ENCODE measurements at regions not wholly inside any gene's neighbourhood (a gene's known extent, or its start where the extent isn't known, plus 50 kb on each side); places are given as distances from the start of the nearest gene placed in this dataset.

GRCh38 chr5:91910247-91910646 is 527.1 kb upstream of the ARRDC3 start:
- ChIA-PET SMC1A (ENCODE audit: uncharacterized antibody, unreplicated experiment) (interaction anchor here (1.5 kb wide), 1 partner anchor 20 kb away, joined by 3 read pairs; no protein-coding TSS in a partner anchor), RAD21 (ENCODE audit: unreplicated experiment) (no interaction called here), POLR2A (no interaction called here), CTCF (no interaction called here)
- no peaks in the 10 kb centered on the region for H3K36me3 ChIP-seq (ENCODE audit: control insufficient read depth in 2 of 2, insufficient read depth in 2 of 2, low read length in 1 of 2)
- H3K4me3 ChIP-seq, result no peak overlapping the region
- H4K20me1 ChIP-seq (ENCODE audit: control insufficient read depth, insufficient read depth), result no peaks in the 10 kb centered on the region
- no peak overlapping the region for H3K9ac ChIP-seq (ENCODE audit: control insufficient read depth, insufficient read depth, low read length)
- DNase-seq (ENCODE audit: low read depth, low spot score) (no peak), FAIRE-seq (no peak), ATAC-seq (peak; percentile 61)
- no peaks in the 10 kb centered on the region for H3K4me1 ChIP-seq (ENCODE audit: control insufficient read depth, insufficient read depth, low read length)
- no peak overlapping the region for H3K4me2 ChIP-seq (ENCODE audit: control insufficient read depth, insufficient read depth)
- H3K27me3 ChIP-seq (replicated peaks in 1 of 2; ENCODE audit: control insufficient read depth in 2 of 2, insufficient read depth in 2 of 2, low read length in 1 of 2), result no peaks in the 10 kb centered on the region
- BruUV-seq (replicated peaks), result no TSS peak
- H3K27ac ChIP-seq (ENCODE audit: control insufficient read depth, insufficient read depth), result no peak overlapping the region
- in situ Hi-C loops (cut with MboI), result no loop called here
- no peak overlapping the region for H2AFZ ChIP-seq (ENCODE audit: control insufficient read depth, low read depth, low read length)
- WGBS (ENCODE audit: insufficient coverage, insufficient replicate concordance, low lambda C conversion rate, missing lambda C conversion rate), result 0% methylated on average over 2 of the region's 2 CpGs
- intact Hi-C loops (cut with micrococcal nuclease; ENCODE audit: unreplicated experiment), result no loop called here
- TF ChIP-seq SREBF1 (IDR thresholded peaks at IDR 0.05; ENCODE audit: low read length), result no peak
- no peak for TF ChIP-seq SIN3A (IDR thresholded peaks at IDR 0.05; ENCODE audit: low read depth, low read length)
- TF ChIP-seq NRF1 (conservative IDR thresholded peaks at IDR 0.05; ENCODE audit: low read depth, low read length), result no peak
- TF ChIP-seq ETV6 (conservative IDR thresholded peaks at IDR 0.05 in 1 of 2, IDR thresholded peaks at IDR 0.05 in 1 of 2; ENCODE audit: borderline replicate concordance in 1 of 2, low read depth in 1 of 2), result no peak
- TF ChIP-seq CTCF (IDR thresholded peaks at IDR 0.05 in 2 of 3, conservative IDR thresholded peaks at IDR 0.05 in 1 of 3; ENCODE audit: control insufficient read depth in 2 of 3, extremely low read depth in 1 of 3, insufficient read depth in 1 of 3, low read depth in 3 of 3, low read length in 3 of 3), result 0 out of 6 replicates have a peak, but pooled peaks of 1 of the 3 experiments have one; percentile 12
- no peak for TF ChIP-seq DPF2 (IDR thresholded peaks at IDR 0.05)
- TF ChIP-seq ZNF217 (IDR thresholded peaks at IDR 0.05), result no peak
- no peaks in the 10 kb centered on the region for H3K79me2 ChIP-seq (ENCODE audit: control insufficient read depth, insufficient read depth, low read length)
- no peaks in the 10 kb centered on the region for H3K9me3 ChIP-seq (replicated peaks; ENCODE audit: control insufficient read depth, insufficient read depth, low read length)

All from GM12878 (cell line).